GM06990 (cell line): ENCODE measurements at regions not wholly inside any gene's neighbourhood (a gene's known extent, or its start where the extent isn't known, plus 50 kb on each side); places are given as distances from the start of the nearest gene placed in this dataset.
"Not testable (repeated sequence)": the region's sequence is repeated elsewhere in the genome, so short reads cannot be mapped to it uniquely, and the experiment has no call there.

Source experiments
- DNase-seq: peaks from one replicate; pipeline ENCODE4 v3.0.0-alpha.2; 2011; ENCODE audit not compliant: insufficient read length; ENCODE audit errors: extremely low read depth
- H3K27me3 ChIP-seq: replicated peaks from 2 replicates; pipeline ENCODE4 v1.6.0; 2011; ENCODE audit warnings: low read length; ENCODE audit not compliant: control insufficient read depth, insufficient read depth
- H3K36me3 ChIP-seq: 2 replicates; pipeline ENCODE4 v1.5.1; 2011; ENCODE audit warnings: low read length; ENCODE audit not compliant: control insufficient read depth, insufficient read depth
- H3K4me3 ChIP-seq: replicated peaks from 2 replicates; pipeline ENCODE4 v1.5.1; 2011; ENCODE audit warnings: low read depth, mild to moderate bottlenecking, control low read depth, low read length
- TF ChIP-seq, protein P1 (sequence below): IDR thresholded peaks from 2 replicates; pipeline ENCODE4 v1.5.1; 2011; ENCODE audit warnings: low read length, control low read depth, mild to moderate bottlenecking, inconsistent platforms; ENCODE audit not compliant: insufficient read depth, poor library complexity, severe bottlenecking

DNA sequence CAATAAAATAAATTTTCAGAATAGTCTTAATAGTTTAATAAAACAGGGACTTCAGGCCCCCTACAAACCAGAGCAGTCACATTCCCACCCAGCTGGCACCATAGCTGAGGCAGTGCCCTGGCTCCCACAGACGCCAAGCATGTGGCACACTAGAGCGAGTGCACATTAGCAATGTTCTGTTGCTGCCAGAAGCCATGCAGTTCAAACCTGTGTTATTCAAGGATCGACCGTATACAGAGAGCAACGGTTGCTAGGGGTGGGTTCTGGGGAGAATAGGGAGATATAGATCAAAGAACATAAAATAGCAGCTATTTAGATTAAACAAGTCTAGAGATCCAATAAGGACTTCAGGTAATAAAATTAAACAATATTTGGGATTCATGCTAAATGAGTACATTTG lies 419.3 kb upstream of the KLHL1 start:
- DNase-seq, result no peak
- H3K4me3 ChIP-seq, result no peak overlapping the region
- H3K27me3 ChIP-seq, result no peaks in the 10 kb centered on the region
- TF ChIP-seq, protein P1, sequence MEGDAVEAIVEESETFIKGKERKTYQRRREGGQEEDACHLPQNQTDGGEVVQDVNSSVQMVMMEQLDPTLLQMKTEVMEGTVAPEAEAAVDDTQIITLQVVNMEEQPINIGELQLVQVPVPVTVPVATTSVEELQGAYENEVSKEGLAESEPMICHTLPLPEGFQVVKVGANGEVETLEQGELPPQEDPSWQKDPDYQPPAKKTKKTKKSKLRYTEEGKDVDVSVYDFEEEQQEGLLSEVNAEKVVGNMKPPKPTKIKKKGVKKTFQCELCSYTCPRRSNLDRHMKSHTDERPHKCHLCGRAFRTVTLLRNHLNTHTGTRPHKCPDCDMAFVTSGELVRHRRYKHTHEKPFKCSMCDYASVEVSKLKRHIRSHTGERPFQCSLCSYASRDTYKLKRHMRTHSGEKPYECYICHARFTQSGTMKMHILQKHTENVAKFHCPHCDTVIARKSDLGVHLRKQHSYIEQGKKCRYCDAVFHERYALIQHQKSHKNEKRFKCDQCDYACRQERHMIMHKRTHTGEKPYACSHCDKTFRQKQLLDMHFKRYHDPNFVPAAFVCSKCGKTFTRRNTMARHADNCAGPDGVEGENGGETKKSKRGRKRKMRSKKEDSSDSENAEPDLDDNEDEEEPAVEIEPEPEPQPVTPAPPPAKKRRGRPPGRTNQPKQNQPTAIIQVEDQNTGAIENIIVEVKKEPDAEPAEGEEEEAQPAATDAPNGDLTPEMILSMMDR, result no peak
- H3K36me3 ChIP-seq, result no peaks in the 10 kb centered on the region

GRCh38 chr13:70523622-70524021 lies 415.4 kb upstream of the KLHL1 start:
- no peak for DNase-seq
- H3K27me3 ChIP-seq, result no peaks in the 10 kb centered on the region
- TF ChIP-seq, protein P1, result no peak
- no peak overlapping the region for H3K4me3 ChIP-seq
- H3K36me3 ChIP-seq, result no peaks in the 10 kb centered on the region

DNA sequence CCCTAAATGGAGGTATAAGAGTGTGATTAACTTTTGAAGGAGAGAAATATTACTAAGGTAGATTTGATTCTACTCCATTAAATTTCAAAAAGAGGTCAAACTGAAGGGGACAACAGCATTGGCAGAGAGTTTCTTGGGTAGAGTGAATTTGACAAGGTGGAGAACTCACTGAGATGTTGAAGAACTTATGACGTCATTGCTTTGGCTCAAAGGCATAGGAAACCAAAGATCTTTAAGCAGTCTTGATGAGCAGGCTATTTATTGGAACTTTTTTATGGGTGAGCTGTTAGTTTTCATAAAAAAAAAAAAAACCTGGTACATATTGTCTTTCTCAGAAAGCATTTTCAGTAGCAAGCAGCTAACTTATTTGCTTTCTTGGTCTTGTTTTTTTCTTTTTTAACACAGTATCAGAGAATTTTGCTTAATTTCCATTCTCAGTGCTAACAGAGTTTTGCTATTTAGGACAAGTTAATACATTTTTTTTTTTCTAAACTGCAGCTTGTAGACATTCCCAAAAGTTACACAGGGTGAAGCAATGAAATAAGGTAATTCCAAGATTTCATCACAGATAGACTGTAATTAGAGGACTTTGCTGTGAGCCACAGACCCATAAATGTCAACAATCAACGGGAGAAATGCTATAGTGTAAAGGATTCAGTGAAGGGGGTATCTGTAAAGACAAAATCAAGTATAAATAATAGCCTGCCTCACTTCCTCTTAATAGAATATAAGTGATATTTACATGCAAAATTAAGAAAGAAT lies 412.2 kb upstream of the KLHL1 start:
- Histone ChIP-seq H3K27me3 (no peaks in the 10 kb centered on the region), H3K36me3 (no peaks in the 10 kb centered on the region), H3K4me3 (no peak overlapping the region)
- TF ChIP-seq, protein P1, result no peak
- DNase-seq, result no peak

DNA sequence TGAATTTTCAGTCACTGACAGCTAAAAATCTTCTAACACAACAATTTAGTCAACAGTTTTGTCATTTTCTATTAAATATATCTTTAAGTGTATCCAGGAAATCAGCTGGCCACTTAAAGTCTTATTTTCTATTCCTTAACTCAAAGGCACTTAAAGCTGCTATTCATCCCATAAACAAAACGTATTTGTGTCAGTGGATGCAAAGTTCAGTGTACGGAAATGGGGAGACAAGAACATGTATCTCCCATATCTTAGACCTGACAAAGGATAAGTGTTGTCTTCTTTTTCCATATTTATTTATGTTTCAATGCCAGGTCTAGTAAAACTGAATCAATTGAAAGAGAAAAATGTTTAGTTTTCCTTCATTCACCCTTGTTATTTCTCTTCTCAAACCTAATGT lies 409.8 kb upstream of the KLHL1 start:
- Histone ChIP-seq H3K27me3 (no peaks in the 10 kb centered on the region), H3K4me3 (no peak overlapping the region), H3K36me3 (no peaks in the 10 kb centered on the region)
- DNase-seq, result no peak
- TF ChIP-seq, protein P1, result no peak

DNA sequence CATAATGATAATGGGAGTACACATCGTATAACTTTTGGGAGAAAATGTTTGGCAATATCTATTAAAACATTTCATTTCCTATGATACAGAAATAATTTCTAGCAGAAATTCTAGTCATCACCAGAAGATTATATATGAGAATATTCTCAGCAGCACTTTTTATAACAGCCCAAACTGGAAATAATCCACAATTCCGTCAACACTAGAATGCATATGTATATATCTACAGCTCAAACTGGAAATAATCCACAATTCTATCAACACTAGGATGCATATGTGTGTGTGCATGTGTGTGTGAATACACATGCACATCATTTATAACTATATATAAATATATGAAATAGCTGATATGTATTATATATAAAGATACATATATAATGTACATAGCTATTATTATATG lies 408.0 kb upstream of the KLHL1 start:
- Histone ChIP-seq H3K36me3 (no peaks in the 10 kb centered on the region), H3K27me3 (no peaks in the 10 kb centered on the region), H3K4me3 (no peak overlapping the region)
- TF ChIP-seq, protein P1, result no peak
- no peak for DNase-seq

DNA sequence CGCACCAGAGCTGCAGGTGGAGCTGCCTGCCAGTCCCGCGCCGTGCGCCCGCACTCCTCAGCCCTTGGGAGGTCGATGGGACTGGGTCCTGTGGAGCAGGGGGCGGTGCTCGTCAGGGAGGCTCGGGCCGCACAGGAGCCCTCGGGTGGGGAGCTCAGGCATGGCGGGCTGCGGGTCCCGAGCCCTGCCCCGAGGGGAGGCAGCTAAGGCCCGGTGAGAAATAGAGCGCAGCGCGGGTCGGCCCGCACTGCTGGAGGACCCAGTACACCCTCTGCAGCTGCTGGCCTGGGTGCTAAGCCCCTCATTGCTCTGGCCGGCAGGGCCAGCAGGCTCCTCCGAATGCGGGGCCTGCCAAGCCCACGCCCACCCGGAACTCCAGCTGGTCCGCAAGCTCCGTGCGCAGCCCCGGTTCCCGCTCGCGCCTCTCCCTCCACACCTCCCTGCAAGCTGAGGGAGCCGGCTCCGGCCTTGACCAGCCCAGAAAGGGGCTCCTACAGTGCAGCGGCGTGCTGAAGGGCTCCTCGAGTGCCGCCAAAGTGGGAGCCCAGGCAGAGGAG lies 403.7 kb upstream of the KLHL1 start:
- not testable (repeated sequence) for H3K4me3 ChIP-seq, DNase-seq, H3K36me3 ChIP-seq, H3K27me3 ChIP-seq
